Progenitor cell of endocrine pancreas (in vitro differentiated cells): ENCODE measurements at regions not wholly inside any gene's neighbourhood (a gene's known extent, or its start where the extent isn't known, plus 50 kb on each side); places are given as distances from the start of the nearest gene placed in this dataset.

Experiments used
- DNase-seq: peaks from one replicate; pipeline ENCODE4 v3.0.0; 2021; ENCODE audit warnings: low spot score; ENCODE audit not compliant: unreplicated experiment
- H3K27ac Mint-ChIP-seq: 2 replicates; pipeline ENCODE4 v1.8.0; 2021; ENCODE audit warnings: mild to moderate bottlenecking, moderate library complexity, mixed read lengths
- H3K27me3 Mint-ChIP-seq: 2 replicates; pipeline ENCODE4 v1.8.0; 2021; ENCODE audit warnings: mixed read lengths
- H3K36me3 Mint-ChIP-seq: 2 replicates; pipeline ENCODE4 v1.8.0; 2022; ENCODE audit warnings: mixed read lengths; ENCODE audit not compliant: insufficient read depth
- H3K4me1 Mint-ChIP-seq: 2 replicates; pipeline ENCODE4 v1.8.0; 2021; ENCODE audit warnings: low read depth, mixed read lengths
- H3K4me3 Mint-ChIP-seq: 2 replicates; pipeline ENCODE4 v1.8.0; 2021; ENCODE audit warnings: low read depth, mild to moderate bottlenecking, moderate library complexity, mixed read lengths
- H3K9me3 Mint-ChIP-seq: 2 replicates; pipeline ENCODE4 v1.8.0; 2021; ENCODE audit warnings: low read depth, mixed read lengths
- CTCF ChIP-seq: fragments of 200-600 bp; sonication (generic); IDR thresholded peaks from one replicate; pipeline ENCODE4 v1.5.0; 2021; ENCODE audit warnings: antibody characterized with exemption, mild to moderate bottlenecking; ENCODE audit not compliant: unreplicated experiment

- Mint-ChIP-seq H3K27ac (no peak overlapping the region), H3K4me1 (peaks cover 4% of the 10 kb centered on the region), H3K36me3 (no peaks in the 10 kb centered on the region), H3K27me3 (peaks cover 56% of the 10 kb centered on the region), H3K4me3 (no peak overlapping the region), H3K9me3 (peaks cover 4% of the 10 kb centered on the region)
- no peak for DNase-seq
- TF ChIP-seq CTCF = no peak
These were observed 58.3 kb upstream of the LHFPL2 start for GRCh38 chr5:78706825-78707224.

GRCh38 chr5:78706381-78706780 lies 57.8 kb upstream of the LHFPL2 start:
- H3K27me3 Mint-ChIP-seq = peaks cover 58% of the 10 kb centered on the region
- H3K36me3 Mint-ChIP-seq = no peaks in the 10 kb centered on the region
- no peak for DNase-seq
- peaks cover 9% of the 10 kb centered on the region for H3K4me1 Mint-ChIP-seq
- no peak overlapping the region for H3K27ac Mint-ChIP-seq
- peaks cover 4% of the 10 kb centered on the region for H3K9me3 Mint-ChIP-seq
- TF ChIP-seq CTCF = no peak
- no peak overlapping the region for H3K4me3 Mint-ChIP-seq

GRCh38 chr5:78705826-78706225 lies 57.3 kb upstream of the LHFPL2 start:
- Mint-ChIP-seq H3K9me3 (peaks cover 1% of the 10 kb centered on the region), H3K27me3 (peaks cover 57% of the 10 kb centered on the region), H3K27ac (no peak overlapping the region), H3K4me1 (peaks cover 9% of the 10 kb centered on the region), H3K4me3 (no peak overlapping the region), H3K36me3 (no peaks in the 10 kb centered on the region)
- DNase-seq = no peak
- no peak for TF ChIP-seq CTCF

GRCh38 chr5:78701795-78702410 lies 53.3 kb upstream of the LHFPL2 start:
- no peaks in the 10 kb centered on the region for H3K9me3 Mint-ChIP-seq
- no peak for DNase-seq
- peaks cover 79% of the 10 kb centered on the region for H3K27me3 Mint-ChIP-seq
- H3K27ac Mint-ChIP-seq = no peak overlapping the region
- no peak overlapping the region for H3K4me3 Mint-ChIP-seq
- no peaks in the 10 kb centered on the region for H3K36me3 Mint-ChIP-seq
- TF ChIP-seq CTCF = no peak
- H3K4me1 Mint-ChIP-seq = peaks cover 9% of the 10 kb centered on the region

- Mint-ChIP-seq H3K27ac (no peak overlapping the region), H3K4me1 (peaks cover 9% of the 10 kb centered on the region), H3K36me3 (peaks cover 5% of the 10 kb centered on the region), H3K4me3 (no peak overlapping the region), H3K9me3 (peaks cover 5% of the 10 kb centered on the region), H3K27me3 (peaks cover 73% of the 10 kb centered on the region)
- no peak for TF ChIP-seq CTCF
- no peak for DNase-seq
These were observed 51.1 kb upstream of the LHFPL2 start for GRCh38 chr5:78699552-78700153.
